Mesendoderm (in vitro differentiated cells): ENCODE measurements at regions not wholly inside any gene's neighbourhood (a gene's known extent, or its start where the extent isn't known, plus 50 kb on each side); places are given as distances from the start of the nearest gene placed in this dataset.

Experiments used
- DNase-seq: peaks from one replicate; pipeline ENCODE4 v3.0.0; 2013
- H2AK5ac ChIP-seq: 2 replicates; pipeline ENCODE4 v1.6.1; 2013; ENCODE audit warnings: low read length, inconsistent platforms
- H2BK120ac ChIP-seq: 2 replicates; pipeline ENCODE4 v1.6.1; 2013; ENCODE audit warnings: low read depth, mild to moderate bottlenecking, low read length, moderate library complexity, mixed read lengths
- H2BK15ac ChIP-seq: replicated peaks from 2 replicates; pipeline ENCODE4 v1.6.1; 2013; ENCODE audit warnings: low read depth, mild to moderate bottlenecking, moderate library complexity
- H2BK5ac ChIP-seq: 2 replicates; pipeline ENCODE4 v1.6.1; 2013; ENCODE audit warnings: low read length, inconsistent platforms
- H3K18ac ChIP-seq: 2 replicates; pipeline ENCODE4 v1.6.1; 2013; ENCODE audit warnings: mild to moderate bottlenecking, low read length, mixed read lengths
- H3K23ac ChIP-seq: one replicate; pipeline ENCODE4 v1.6.1; 2013; ENCODE audit warnings: low read length
- H3K27ac ChIP-seq: 2 replicates; pipeline ENCODE4 v1.5.1; 2013; ENCODE audit warnings: low read depth, mild to moderate bottlenecking, inconsistent platforms, low read length, moderate library complexity
- H3K27me3 ChIP-seq: 2 replicates; pipeline ENCODE4 v1.6.1; 2013; ENCODE audit warnings: low read length, control low read depth, mild to moderate bottlenecking, inconsistent platforms; ENCODE audit not compliant: insufficient read depth, poor library complexity
- H3K36me3 ChIP-seq: 2 replicates; pipeline ENCODE4 v1.6.1; 2013; ENCODE audit warnings: low read length, inconsistent platforms; ENCODE audit not compliant: control insufficient read depth, insufficient read depth
- H3K4ac ChIP-seq: one replicate; pipeline ENCODE4 v1.6.1; 2013; ENCODE audit warnings: low read depth, mild to moderate bottlenecking, low read length, moderate library complexity
- H3K4me1 ChIP-seq: 2 replicates; pipeline ENCODE4 v1.6.1; 2013; ENCODE audit warnings: low read depth, low read length, inconsistent platforms; ENCODE audit not compliant: control insufficient read depth
- H3K4me2 ChIP-seq: 2 replicates; pipeline ENCODE4 v1.6.1; 2013; ENCODE audit warnings: low read length
- H3K4me3 ChIP-seq: 2 replicates; pipeline ENCODE4 v1.5.1; 2013; ENCODE audit warnings: mild to moderate bottlenecking, low read length
- H3K56ac ChIP-seq: one replicate; pipeline ENCODE4 v1.6.1; 2013; ENCODE audit warnings: low read length
- H3K79me1 ChIP-seq: 2 replicates; pipeline ENCODE4 v1.6.1; 2013; ENCODE audit warnings: low read length, inconsistent platforms
- H3K79me2 ChIP-seq: 2 replicates; pipeline ENCODE4 v1.6.1; 2013; ENCODE audit warnings: mild to moderate bottlenecking, low read length; ENCODE audit not compliant: control insufficient read depth, insufficient read depth
- H3K9ac ChIP-seq: 2 replicates; pipeline ENCODE4 v1.6.1; 2013; ENCODE audit warnings: low read length, inconsistent platforms
- H4K5ac ChIP-seq: one replicate; pipeline ENCODE4 v1.6.1; 2013; ENCODE audit warnings: low read length
- H4K8ac ChIP-seq: one replicate; pipeline ENCODE4 v1.6.1; 2013; ENCODE audit warnings: low read depth, mild to moderate bottlenecking, control low read depth, low read length, moderate library complexity
- WGBS: extraction: QIAGEN DNeasy Blood & Tissue Kit; methylation state at CpG from one replicate; pipeline ENCODE4 v1.1.7; 2013; ENCODE audit warnings: low lambda C conversion rate, missing lambda C conversion rate; ENCODE audit not compliant: insufficient coverage; ENCODE audit errors: extremely low coverage; 5-methylcytosine and 5-hydroxymethylcytosine counted together

DNA sequence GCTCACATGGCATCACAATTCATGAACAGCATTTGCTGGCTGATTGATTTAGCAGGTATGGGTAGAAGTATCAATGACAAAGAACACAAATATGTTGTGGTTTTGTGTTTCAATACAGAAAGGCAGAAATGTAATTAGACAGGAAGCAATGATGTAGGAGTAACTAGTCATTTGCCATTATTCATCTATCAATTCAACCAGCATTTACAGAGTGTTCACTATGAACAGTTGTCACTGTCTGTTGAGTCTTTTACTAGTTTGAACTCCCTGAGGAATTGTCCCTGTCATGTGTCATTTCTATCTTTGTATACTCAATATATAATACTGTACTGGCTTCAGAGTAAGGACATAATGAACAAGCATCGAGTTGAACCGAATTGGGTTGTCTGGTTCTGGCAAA, 51.5 kb upstream of the ARHGAP24 start:
- Histone ChIP-seq H3K27me3 (no peaks in the 10 kb centered on the region), H4K5ac (no peak overlapping the region), H2BK120ac (no peak overlapping the region), H3K23ac (no peak overlapping the region), H3K9ac (no peak overlapping the region), H3K4me3 (no peak overlapping the region), H3K79me2 (no peaks in the 10 kb centered on the region), H3K36me3 (no peaks in the 10 kb centered on the region), H3K4me2 (no peak overlapping the region), H2BK5ac (no peak overlapping the region), H3K27ac (no peak overlapping the region), H3K56ac (no peak overlapping the region), H4K8ac (no peak overlapping the region), H2BK15ac (no peak overlapping the region), H3K4ac (no peak overlapping the region), H3K4me1 (no peaks in the 10 kb centered on the region), H3K79me1 (no peaks in the 10 kb centered on the region), H2AK5ac (no peak overlapping the region), H3K18ac (no peak overlapping the region)
- WGBS, result no CpG with 5 or more reads among the region's 2 CpGs
- DNase-seq, result no peak
